Ishikawa (cell line): ENCODE measurements at regions not wholly inside any gene's neighbourhood (a gene's known extent, or its start where the extent isn't known, plus 50 kb on each side); places are given as distances from the start of the nearest gene placed in this dataset.

Source experiments
- CEBPB ChIP-seq: IDR thresholded peaks from 2 replicates; pipeline ENCODE4 v1.6.1; 2012
- CREB1 ChIP-seq: IDR thresholded peaks from 2 replicates; pipeline ENCODE4 v1.6.1; 2012; ENCODE audit warnings: low read depth
- EGR1 ChIP-seq: IDR thresholded peaks from 2 replicates; pipeline ENCODE4 v1.6.1; 2012
- EP300 ChIP-seq: IDR thresholded peaks from 2 replicates; pipeline ENCODE4 v1.6.1; 2012; ENCODE audit warnings: borderline replicate concordance
- FOXM1 ChIP-seq: IDR thresholded peaks from 2 replicates; pipeline ENCODE4 v1.6.1; 2012; ENCODE audit warnings: low read depth, borderline replicate concordance
- NFIC ChIP-seq: IDR thresholded peaks from 2 replicates; pipeline ENCODE4 v1.6.1; 2012
- RAD21 ChIP-seq: IDR thresholded peaks from 2 replicates; pipeline ENCODE4 v1.6.1; 2012; ENCODE audit warnings: low read depth
- TAF1 ChIP-seq: IDR thresholded peaks from 2 replicates; pipeline ENCODE4 v1.6.1; 2012; ENCODE audit warnings: low read depth, mild to moderate bottlenecking
- TCF12 ChIP-seq: IDR thresholded peaks from 2 replicates; pipeline ENCODE4 v1.6.1; 2012; ENCODE audit warnings: low read depth
- TEAD4 ChIP-seq: IDR thresholded peaks from 2 replicates; pipeline ENCODE4 v1.6.1; 2012
- YY1 ChIP-seq: IDR thresholded peaks from 2 replicates; pipeline ENCODE4 v1.6.1; 2012; ENCODE audit warnings: low read depth
- ZBTB7A ChIP-seq: IDR thresholded peaks from 2 replicates; pipeline ENCODE4 v1.6.1; 2012; ENCODE audit warnings: low read depth
- TF ChIP-seq, protein P1 (sequence below): IDR thresholded peaks from 2 replicates; pipeline ENCODE4 v1.6.1; 2012
- TF ChIP-seq, protein P2 (sequence below): IDR thresholded peaks from 2 replicates; pipeline ENCODE4 v1.6.1; 2012; ENCODE audit warnings: low read depth, mild to moderate bottlenecking
- TF ChIP-seq, protein P3 (sequence below): IDR thresholded peaks from 2 replicates; pipeline ENCODE4 v1.6.1; 2012

- TF ChIP-seq CEBPB: no peak
- TF ChIP-seq, protein P1, sequence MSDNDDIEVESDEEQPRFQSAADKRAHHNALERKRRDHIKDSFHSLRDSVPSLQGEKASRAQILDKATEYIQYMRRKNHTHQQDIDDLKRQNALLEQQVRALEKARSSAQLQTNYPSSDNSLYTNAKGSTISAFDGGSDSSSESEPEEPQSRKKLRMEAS: no peak
- TF ChIP-seq, protein P2, sequence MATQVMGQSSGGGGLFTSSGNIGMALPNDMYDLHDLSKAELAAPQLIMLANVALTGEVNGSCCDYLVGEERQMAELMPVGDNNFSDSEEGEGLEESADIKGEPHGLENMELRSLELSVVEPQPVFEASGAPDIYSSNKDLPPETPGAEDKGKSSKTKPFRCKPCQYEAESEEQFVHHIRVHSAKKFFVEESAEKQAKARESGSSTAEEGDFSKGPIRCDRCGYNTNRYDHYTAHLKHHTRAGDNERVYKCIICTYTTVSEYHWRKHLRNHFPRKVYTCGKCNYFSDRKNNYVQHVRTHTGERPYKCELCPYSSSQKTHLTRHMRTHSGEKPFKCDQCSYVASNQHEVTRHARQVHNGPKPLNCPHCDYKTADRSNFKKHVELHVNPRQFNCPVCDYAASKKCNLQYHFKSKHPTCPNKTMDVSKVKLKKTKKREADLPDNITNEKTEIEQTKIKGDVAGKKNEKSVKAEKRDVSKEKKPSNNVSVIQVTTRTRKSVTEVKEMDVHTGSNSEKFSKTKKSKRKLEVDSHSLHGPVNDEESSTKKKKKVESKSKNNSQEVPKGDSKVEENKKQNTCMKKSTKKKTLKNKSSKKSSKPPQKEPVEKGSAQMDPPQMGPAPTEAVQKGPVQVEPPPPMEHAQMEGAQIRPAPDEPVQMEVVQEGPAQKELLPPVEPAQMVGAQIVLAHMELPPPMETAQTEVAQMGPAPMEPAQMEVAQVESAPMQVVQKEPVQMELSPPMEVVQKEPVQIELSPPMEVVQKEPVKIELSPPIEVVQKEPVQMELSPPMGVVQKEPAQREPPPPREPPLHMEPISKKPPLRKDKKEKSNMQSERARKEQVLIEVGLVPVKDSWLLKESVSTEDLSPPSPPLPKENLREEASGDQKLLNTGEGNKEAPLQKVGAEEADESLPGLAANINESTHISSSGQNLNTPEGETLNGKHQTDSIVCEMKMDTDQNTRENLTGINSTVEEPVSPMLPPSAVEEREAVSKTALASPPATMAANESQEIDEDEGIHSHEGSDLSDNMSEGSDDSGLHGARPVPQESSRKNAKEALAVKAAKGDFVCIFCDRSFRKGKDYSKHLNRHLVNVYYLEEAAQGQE: peak; percentile 61; the same call in 1 of the 2 replicates
Observed at GRCh38 chr18:8894823-8895222, 189.5 kb downstream of the MTCL1 start.

DNA sequence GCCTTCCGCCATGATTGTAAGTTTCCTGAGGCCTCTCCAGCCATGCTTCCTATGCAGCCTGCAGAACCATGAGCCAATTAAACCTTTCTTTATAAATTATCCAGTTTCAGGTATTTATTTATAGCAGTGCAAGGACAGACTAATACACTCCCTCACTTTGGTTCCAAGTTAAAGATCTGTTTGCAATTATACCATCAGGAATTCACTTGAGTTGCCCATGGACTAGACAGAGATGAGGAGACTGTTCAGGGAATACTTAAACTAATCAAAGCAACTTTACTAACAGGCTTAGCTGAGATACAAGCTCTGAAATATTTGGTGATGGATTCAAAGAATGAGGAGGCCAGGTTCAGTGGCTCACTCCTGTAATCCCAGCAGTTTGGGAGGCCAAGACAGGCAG, 190.0 kb downstream of the MTCL1 start:
- no peak for TF ChIP-seq YY1
- TF ChIP-seq TEAD4: no peak
- no peak for TF ChIP-seq TCF12
- TF ChIP-seq TAF1: no peak
- TF ChIP-seq CEBPB: no peak
- TF ChIP-seq, protein P3, sequence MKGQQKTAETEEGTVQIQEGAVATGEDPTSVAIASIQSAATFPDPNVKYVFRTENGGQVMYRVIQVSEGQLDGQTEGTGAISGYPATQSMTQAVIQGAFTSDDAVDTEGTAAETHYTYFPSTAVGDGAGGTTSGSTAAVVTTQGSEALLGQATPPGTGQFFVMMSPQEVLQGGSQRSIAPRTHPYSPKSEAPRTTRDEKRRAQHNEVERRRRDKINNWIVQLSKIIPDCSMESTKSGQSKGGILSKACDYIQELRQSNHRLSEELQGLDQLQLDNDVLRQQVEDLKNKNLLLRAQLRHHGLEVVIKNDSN: no peak
- TF ChIP-seq, protein P1: no peak

- TF ChIP-seq FOXM1 (no peak), ZBTB7A (no peak), CEBPB (no peak), TCF12 (no peak), YY1 (no peak), RAD21 (no peak), EGR1 (no peak), EP300 (no peak), CREB1 (no peak), TEAD4 (no peak), NFIC (no peak), TAF1 (no peak)
- TF ChIP-seq, protein P1: no peak
- TF ChIP-seq, protein P2: no peak
- TF ChIP-seq, protein P3: no peak
Observed at GRCh38 chr18:8895987-8896619, 190.7 kb downstream of the MTCL1 start.

- TF ChIP-seq, protein P1: no peak
- TF ChIP-seq TAF1 (no peak), RAD21 (no peak)
Observed at GRCh38 chr18:8899000-8899399, 193.6 kb downstream of the MTCL1 start.

GRCh38 chr18:8900552-8900951, 195.2 kb downstream of the MTCL1 start:
- TF ChIP-seq, protein P1: no peak
- TF ChIP-seq TAF1: no peak
- TF ChIP-seq TCF12: no peak
- TF ChIP-seq, protein P2: no peak
- TF ChIP-seq ZBTB7A: no peak
- TF ChIP-seq YY1: no peak
- no peak for TF ChIP-seq RAD21
- no peak for TF ChIP-seq FOXM1
- no peak for TF ChIP-seq EGR1
- no peak for TF ChIP-seq CREB1
- no peak for TF ChIP-seq CEBPB
- no peak for TF ChIP-seq EP300
